Erythroblast (primary cell): ENCODE measurements at regions not wholly inside any gene's neighbourhood (a gene's known extent, or its start where the extent isn't known, plus 50 kb on each side); places are given as distances from the start of the nearest gene placed in this dataset.

ENCODE experiments used
- GATA1 ChIP-seq: IDR thresholded peaks from 2 replicates; pipeline ENCODE4 v1.6.1; 2011; ENCODE audit warnings: low read depth, mild to moderate bottlenecking, control low read depth, low read length, moderate library complexity
- POLR2A ChIP-seq: IDR thresholded peaks from 2 replicates; pipeline ENCODE4 v1.6.1; 2011; ENCODE audit warnings: mild to moderate bottlenecking, low read length

- TF ChIP-seq POLR2A = no peak
- TF ChIP-seq GATA1 = no peak
These were observed 315.6 kb downstream of the CETN3 start for GRCh38 chr5:90093751-90094485.
